ENCODE measurements at regions not wholly inside any gene's neighbourhood (a gene's known extent, or its start where the extent isn't known, plus 50 kb on each side); places are given as distances from the start of the nearest gene placed in this dataset.

- no peaks in the 10 kb centered on the region for H3K4me1 ChIP-seq (ENCODE audit: insufficient read depth, insufficient read length)
- peaks cover 15% of the 10 kb centered on the region; the same call in 1 of the 2 replicates for H3K9me3 ChIP-seq (ENCODE audit: insufficient read depth, low read length)
- H3K27me3 ChIP-seq (ENCODE audit: insufficient read depth, insufficient read length): peaks cover 15% of the 10 kb centered on the region
- H3K36me3 ChIP-seq (ENCODE audit: insufficient read depth, insufficient read length, low read length): no peaks in the 10 kb centered on the region
- no peak overlapping the region for H3K4me3 ChIP-seq (ENCODE audit: insufficient read length, low read depth)
- no peak for DNase-seq (ENCODE audit: low read depth, low spot score)
- TF ChIP-seq SUZ12 (IDR thresholded peaks at IDR 0.05; ENCODE audit: extremely low read depth, insufficient read depth, insufficient read length) (no peak), YY1 (IDR thresholded peaks at IDR 0.05; ENCODE audit: insufficient read depth, insufficient read length) (no peak), ZNF274 (IDR thresholded peaks at IDR 0.05; ENCODE audit: low read depth, low read length) (no peak)
- no peak overlapping the region for H3K9ac ChIP-seq (ENCODE audit: insufficient read length, low read depth)
Observed at GRCh38 chr10:21176934-21177480, 279.9 kb upstream of the NEBL start.

- H3K4me1 ChIP-seq (ENCODE audit: insufficient read depth, insufficient read length): no peaks in the 10 kb centered on the region
- H3K9me3 ChIP-seq (ENCODE audit: insufficient read depth, low read length): peaks cover 15% of the 10 kb centered on the region; the same call in 1 of the 2 replicates
- no peak overlapping the region for H3K9ac ChIP-seq (ENCODE audit: insufficient read length, low read depth)
- no peak for DNase-seq (ENCODE audit: low read depth, low spot score)
- peaks cover 15% of the 10 kb centered on the region for H3K27me3 ChIP-seq (ENCODE audit: insufficient read depth, insufficient read length)
- H3K36me3 ChIP-seq (ENCODE audit: insufficient read depth, insufficient read length, low read length): peaks cover 2% of the 10 kb centered on the region
- no peak overlapping the region for H3K4me3 ChIP-seq (ENCODE audit: insufficient read length, low read depth)
- TF ChIP-seq YY1 (IDR thresholded peaks at IDR 0.05; ENCODE audit: insufficient read depth, insufficient read length) (no peak), SUZ12 (IDR thresholded peaks at IDR 0.05; ENCODE audit: extremely low read depth, insufficient read depth, insufficient read length) (no peak), ZNF274 (IDR thresholded peaks at IDR 0.05; ENCODE audit: low read depth, low read length) (no peak)
Observed at GRCh38 chr10:21175797-21176196, 278.7 kb upstream of the NEBL start.

GRCh38 chr10:21174715-21175495, 277.8 kb upstream of the NEBL start:
- peak overlapping the region; percentile 79 for H3K9ac ChIP-seq (ENCODE audit: insufficient read length, low read depth)
- H3K9me3 ChIP-seq (ENCODE audit: insufficient read depth, low read length): peaks cover 9% of the 10 kb centered on the region; the same call in 1 of the 2 replicates
- H3K36me3 ChIP-seq (ENCODE audit: insufficient read depth, insufficient read length, low read length): peaks cover 3% of the 10 kb centered on the region
- TF ChIP-seq YY1 (IDR thresholded peaks at IDR 0.05; ENCODE audit: insufficient read depth, insufficient read length) (no peak), SUZ12 (IDR thresholded peaks at IDR 0.05; ENCODE audit: extremely low read depth, insufficient read depth, insufficient read length) (no peak), ZNF274 (IDR thresholded peaks at IDR 0.05; ENCODE audit: low read depth, low read length) (no peak)
- no peaks in the 10 kb centered on the region for H3K4me1 ChIP-seq (ENCODE audit: insufficient read depth, insufficient read length)
- H3K4me3 ChIP-seq (ENCODE audit: insufficient read length, low read depth): peak overlapping the region; percentile 63
- H3K27me3 ChIP-seq (ENCODE audit: insufficient read depth, insufficient read length): peaks cover 15% of the 10 kb centered on the region
- no peak for DNase-seq (ENCODE audit: low read depth, low spot score)

- no peak for DNase-seq (ENCODE audit: low read depth, low spot score)
- H3K36me3 ChIP-seq (ENCODE audit: insufficient read depth, insufficient read length, low read length): peaks cover 3% of the 10 kb centered on the region
- peak overlapping the region; percentile 63 for H3K4me3 ChIP-seq (ENCODE audit: insufficient read length, low read depth)
- peaks cover 15% of the 10 kb centered on the region for H3K27me3 ChIP-seq (ENCODE audit: insufficient read depth, insufficient read length)
- 0 out of 2 replicates have a peak, but pooled peaks cover 2% of the 10 kb centered on the region for H3K9me3 ChIP-seq (ENCODE audit: insufficient read depth, low read length)
- TF ChIP-seq YY1 (IDR thresholded peaks at IDR 0.05; ENCODE audit: insufficient read depth, insufficient read length): no peak
- peak overlapping the region; percentile 79 for H3K9ac ChIP-seq (ENCODE audit: insufficient read length, low read depth)
- no peaks in the 10 kb centered on the region for H3K4me1 ChIP-seq (ENCODE audit: insufficient read depth, insufficient read length)
Observed at GRCh38 chr10:21173802-21174714, 276.9 kb upstream of the NEBL start.

- peaks cover 3% of the 10 kb centered on the region for H3K36me3 ChIP-seq (ENCODE audit: insufficient read depth, insufficient read length, low read length)
- no peaks in the 10 kb centered on the region for H3K9me3 ChIP-seq (ENCODE audit: insufficient read depth, low read length)
- TF ChIP-seq YY1 (IDR thresholded peaks at IDR 0.05; ENCODE audit: insufficient read depth, insufficient read length): no peak
- TF ChIP-seq ZNF274 (IDR thresholded peaks at IDR 0.05; ENCODE audit: low read depth, low read length): no peak
- TF ChIP-seq SUZ12 (IDR thresholded peaks at IDR 0.05; ENCODE audit: extremely low read depth, insufficient read depth, insufficient read length): no peak
- no peak for DNase-seq (ENCODE audit: low read depth, low spot score)
- no peaks in the 10 kb centered on the region for H3K4me1 ChIP-seq (ENCODE audit: insufficient read depth, insufficient read length)
- H3K4me3 ChIP-seq (ENCODE audit: insufficient read length, low read depth): peak overlapping the region; percentile 63
- H3K27me3 ChIP-seq (ENCODE audit: insufficient read depth, insufficient read length): peaks cover 15% of the 10 kb centered on the region
- peak overlapping the region; percentile 67 for H3K9ac ChIP-seq (ENCODE audit: insufficient read length, low read depth)
Observed at GRCh38 chr10:21172930-21173801, 276.1 kb upstream of the NEBL start.

- Histone ChIP-seq H3K36me3 (ENCODE audit: insufficient read depth, insufficient read length, low read length) (peaks cover 3% of the 10 kb centered on the region), H3K4me3 (ENCODE audit: insufficient read length, low read depth) (peak overlapping the region; percentile 11), H3K4me1 (ENCODE audit: insufficient read depth, insufficient read length) (no peaks in the 10 kb centered on the region), H3K9ac (ENCODE audit: insufficient read length, low read depth) (peak overlapping the region; percentile 21), H3K27me3 (ENCODE audit: insufficient read depth, insufficient read length) (peaks cover 15% of the 10 kb centered on the region), H3K9me3 (ENCODE audit: insufficient read depth, low read length) (no peaks in the 10 kb centered on the region)
- no peak for DNase-seq (ENCODE audit: low read depth, low spot score)
- TF ChIP-seq YY1 (IDR thresholded peaks at IDR 0.05; ENCODE audit: insufficient read depth, insufficient read length) (no peak), SUZ12 (IDR thresholded peaks at IDR 0.05; ENCODE audit: extremely low read depth, insufficient read depth, insufficient read length) (no peak)
Observed at GRCh38 chr10:21172542-21172929, 275.4 kb upstream of the NEBL start.

Data from NT2/D1 (cell line).